ENCODE measurements at regions not wholly inside any gene's neighbourhood (a gene's known extent, or its start where the extent isn't known, plus 50 kb on each side); places are given as distances from the start of the nearest gene placed in this dataset.
A peak's percentile ranks its signal among the peaks of the same experiment; 100 is the strongest.

GRCh38 chr10:65355141-65355680, 1570.6 kb upstream of the LRRTM3 start:
- no peak overlapping the region for H3K27ac ChIP-seq
- DNase-seq: no peak
- TF ChIP-seq POLR2A (IDR thresholded peaks at IDR 0.05) (no peak), EP300 (IDR thresholded peaks at IDR 0.05) (no peak), CTCF (IDR thresholded peaks at IDR 0.05) (no peak)
- H3K9me3 ChIP-seq: no peaks in the 10 kb centered on the region
- no peak overlapping the region for H3K4me3 ChIP-seq
- H3K27me3 ChIP-seq: no peaks in the 10 kb centered on the region
- WGBS, 3 donors: 78 to 87% (median 86%) methylated on average over 2 of the region's 2 CpGs
- intact Hi-C loops (cut with DNase I): no loop called here
- H3K4me1 ChIP-seq (ENCODE audit: insufficient read depth): no peaks in the 10 kb centered on the region
- H3K36me3 ChIP-seq: no peaks in the 10 kb centered on the region

GRCh38 chr10:65358565-65358964, 1567.3 kb upstream of the LRRTM3 start:
- DNase-seq: peak in 2 of 5 donors; percentile 12 to 31

GRCh38 chr10:65360497-65360896, 1565.3 kb upstream of the LRRTM3 start:
- Histone ChIP-seq H3K27ac (no peak overlapping the region), H3K4me3 (no peak overlapping the region), H3K9me3 (no peaks in the 10 kb centered on the region), H3K36me3 (no peaks in the 10 kb centered on the region), H3K4me1 (ENCODE audit: insufficient read depth) (no peaks in the 10 kb centered on the region), H3K27me3 (no peaks in the 10 kb centered on the region)
- intact Hi-C loops (cut with DNase I): no loop called here
- TF ChIP-seq POLR2A (IDR thresholded peaks at IDR 0.05) (no peak), CTCF (IDR thresholded peaks at IDR 0.05) (no peak), EP300 (IDR thresholded peaks at IDR 0.05) (no peak)
- no peak for DNase-seq
- 91 to 93% (median 91%) methylated on average over 2 of the region's 2 CpGs for WGBS, 3 donors

More at GRCh38 chr10:65358565-65358964, 1567.3 kb upstream of the LRRTM3 start:
- intact Hi-C loops (cut with DNase I): no loop called here
- no peaks in the 10 kb centered on the region for H3K27me3 ChIP-seq
- H3K4me3 ChIP-seq: no peak overlapping the region
- no peak overlapping the region for H3K27ac ChIP-seq
- no peaks in the 10 kb centered on the region for H3K36me3 ChIP-seq
- no peaks in the 10 kb centered on the region for H3K9me3 ChIP-seq
- H3K4me1 ChIP-seq (ENCODE audit: insufficient read depth): no peaks in the 10 kb centered on the region
- TF ChIP-seq POLR2A (IDR thresholded peaks at IDR 0.05) (no peak), CTCF (IDR thresholded peaks at IDR 0.05) (no peak)
- WGBS, 3 donors: 56 to 58% (median 58%) methylated on average over 1 of the region's 1 CpG

- Histone ChIP-seq H3K36me3 (no peaks in the 10 kb centered on the region), H3K9me3 (no peaks in the 10 kb centered on the region), H3K27me3 (no peaks in the 10 kb centered on the region), H3K4me1 (ENCODE audit: insufficient read depth) (no peaks in the 10 kb centered on the region), H3K4me3 (no peak overlapping the region), H3K27ac (no peak overlapping the region)
- no peak for TF ChIP-seq EP300 (IDR thresholded peaks at IDR 0.05)
- TF ChIP-seq POLR2A (IDR thresholded peaks at IDR 0.05): no peak
- no peak for TF ChIP-seq CTCF (IDR thresholded peaks at IDR 0.05)
- intact Hi-C loops (cut with DNase I): no loop called here
- no peak for DNase-seq
- WGBS, 3 donors: 71 to 84% (median 76%) methylated on average over 1 of the region's 1 CpG
Measured at GRCh38 chr10:65365878-65366277, 1560.0 kb upstream of the LRRTM3 start.
